ENCODE measurements at regions not wholly inside any gene's neighbourhood (a gene's known extent, or its start where the extent isn't known, plus 50 kb on each side); places are given as distances from the start of the nearest gene placed in this dataset.
A peak's percentile ranks its signal among the peaks of the same experiment; 100 is the strongest.

- no peaks in the 10 kb centered on the region for H3K79me2 ChIP-seq (ENCODE audit: control insufficient read depth, insufficient read depth, low read length)
- no peak overlapping the region for H3K4me2 ChIP-seq (ENCODE audit: extremely low read depth, insufficient read depth, low read length)
- peak; percentile 24 to 80 for DNase-seq (ENCODE audit: low read depth in 2 of 2)
- H3K4me1 ChIP-seq (ENCODE audit: control insufficient read depth, extremely low read depth, insufficient read depth, low read length), result no peaks in the 10 kb centered on the region
- no peaks in the 10 kb centered on the region for H3K27me3 ChIP-seq (ENCODE audit: control insufficient read depth, insufficient read depth, low read length)
- H4K20me1 ChIP-seq (ENCODE audit: control insufficient read depth, extremely low read depth, insufficient read depth, low read length), result no peaks in the 10 kb centered on the region
- H3K9me3 ChIP-seq (ENCODE audit: control insufficient read depth, insufficient read depth, low read depth, low read length), result no peaks in the 10 kb centered on the region
- H3K4me3 ChIP-seq (replicated peaks in 1 of 4; ENCODE audit: control extremely low read depth in 1 of 4, insufficient read depth in 1 of 4, low read depth in 3 of 4, low read length in 4 of 4), result no peak overlapping the region
- no peak overlapping the region for H3K9ac ChIP-seq (ENCODE audit: insufficient read depth, low read length)
- no peaks in the 10 kb centered on the region for H3K36me3 ChIP-seq (ENCODE audit: control insufficient read depth, insufficient read depth, low read length)
- TF ChIP-seq CTCF (conservative IDR thresholded peaks at IDR 0.05 in 1 of 2, IDR thresholded peaks at IDR 0.05 in 1 of 2; ENCODE audit: low read depth in 1 of 2, low read length in 2 of 2) (no peak), EZH2 (IDR thresholded peaks at IDR 0.05; ENCODE audit: low read length, missing control alignments) (no peak)
- H3K27ac ChIP-seq (ENCODE audit: insufficient read depth, low read length), result no peak overlapping the region
- H2AFZ ChIP-seq (ENCODE audit: low read length), result no peak overlapping the region
These were observed 873.9 kb downstream of the MCTP2 start for GRCh38 chr15:95105229-95105628.

GRCh38 chr15:95106801-95107200 is 875.4 kb downstream of the MCTP2 start:
- H4K20me1 ChIP-seq (ENCODE audit: control insufficient read depth, extremely low read depth, insufficient read depth, low read length), result no peaks in the 10 kb centered on the region
- H3K36me3 ChIP-seq (ENCODE audit: control insufficient read depth, insufficient read depth, low read length), result no peaks in the 10 kb centered on the region
- H3K4me3 ChIP-seq (replicated peaks in 1 of 4; ENCODE audit: control extremely low read depth in 1 of 4, insufficient read depth in 1 of 4, low read depth in 3 of 4, low read length in 4 of 4), result no peak overlapping the region
- H3K27me3 ChIP-seq (ENCODE audit: control insufficient read depth, insufficient read depth, low read length), result no peaks in the 10 kb centered on the region
- H2AFZ ChIP-seq (ENCODE audit: low read length), result no peak overlapping the region
- no peaks in the 10 kb centered on the region for H3K79me2 ChIP-seq (ENCODE audit: control insufficient read depth, insufficient read depth, low read length)
- no peak overlapping the region for H3K27ac ChIP-seq (ENCODE audit: insufficient read depth, low read length)
- no peak overlapping the region for H3K9ac ChIP-seq (ENCODE audit: insufficient read depth, low read length)
- peak in 1 of 2 donors; percentile 0 for DNase-seq (ENCODE audit: low read depth in 2 of 2)
- no peaks in the 10 kb centered on the region for H3K9me3 ChIP-seq (ENCODE audit: control insufficient read depth, insufficient read depth, low read depth, low read length)
- H3K4me2 ChIP-seq (ENCODE audit: extremely low read depth, insufficient read depth, low read length), result no peak overlapping the region
- TF ChIP-seq EZH2 (IDR thresholded peaks at IDR 0.05; ENCODE audit: low read length, missing control alignments) (no peak), CTCF (conservative IDR thresholded peaks at IDR 0.05 in 1 of 2, IDR thresholded peaks at IDR 0.05 in 1 of 2; ENCODE audit: low read depth in 1 of 2, low read length in 2 of 2) (no peak)
- H3K4me1 ChIP-seq (ENCODE audit: control insufficient read depth, extremely low read depth, insufficient read depth, low read length), result no peaks in the 10 kb centered on the region

- H3K27ac ChIP-seq (ENCODE audit: insufficient read depth, low read length), result no peak overlapping the region
- H3K4me2 ChIP-seq (ENCODE audit: extremely low read depth, insufficient read depth, low read length), result no peak overlapping the region
- no peak for TF ChIP-seq CTCF (conservative IDR thresholded peaks at IDR 0.05 in 1 of 2, IDR thresholded peaks at IDR 0.05 in 1 of 2; ENCODE audit: low read depth in 1 of 2, low read length in 2 of 2)
- no peaks in the 10 kb centered on the region for H4K20me1 ChIP-seq (ENCODE audit: control insufficient read depth, extremely low read depth, insufficient read depth, low read length)
- H3K9me3 ChIP-seq (ENCODE audit: control insufficient read depth, insufficient read depth, low read depth, low read length), result no peaks in the 10 kb centered on the region
- H3K36me3 ChIP-seq (ENCODE audit: control insufficient read depth, insufficient read depth, low read length), result no peaks in the 10 kb centered on the region
- H3K9ac ChIP-seq (ENCODE audit: insufficient read depth, low read length), result no peak overlapping the region
- H3K4me3 ChIP-seq (replicated peaks in 1 of 4; ENCODE audit: control extremely low read depth in 1 of 4, insufficient read depth in 1 of 4, low read depth in 3 of 4, low read length in 4 of 4), result no peak overlapping the region
- no peaks in the 10 kb centered on the region for H3K4me1 ChIP-seq (ENCODE audit: control insufficient read depth, extremely low read depth, insufficient read depth, low read length)
- no peaks in the 10 kb centered on the region for H3K27me3 ChIP-seq (ENCODE audit: control insufficient read depth, insufficient read depth, low read length)
- H3K79me2 ChIP-seq (ENCODE audit: control insufficient read depth, insufficient read depth, low read length), result no peaks in the 10 kb centered on the region
- no peak overlapping the region for H2AFZ ChIP-seq (ENCODE audit: low read length)
- DNase-seq (ENCODE audit: low read depth in 2 of 2), result no peak
These were observed 877.3 kb downstream of the MCTP2 start for GRCh38 chr15:95108673-95109072.

Measured in fibroblast of lung (primary cell).